H9 (cell line): ENCODE measurements at regions not wholly inside any gene's neighbourhood (a gene's known extent, or its start where the extent isn't known, plus 50 kb on each side); places are given as distances from the start of the nearest gene placed in this dataset.

Experiments used
- DNase-seq: peaks from one replicate; pipeline ENCODE4 v3.0.0-alpha.2; 2017
- H2AFZ ChIP-seq: one replicate; pipeline ENCODE4 v1.6.1; 2013; ENCODE audit warnings: mild to moderate bottlenecking, low read length, control low read depth, moderate library complexity
- H2AK5ac ChIP-seq: 2 replicates; pipeline ENCODE4 v1.6.1; 2013; ENCODE audit warnings: low read length, control low read depth, mixed read lengths; ENCODE audit not compliant: insufficient read length
- H2BK120ac ChIP-seq: one replicate; pipeline ENCODE4 v1.6.1; 2013; ENCODE audit warnings: low read depth, mild to moderate bottlenecking, low read length, control low read depth, inconsistent platforms; ENCODE audit not compliant: poor library complexity, severe bottlenecking
- H2BK12ac ChIP-seq: 2 replicates; pipeline ENCODE4 v1.6.1; 2013; ENCODE audit warnings: low read length, control low read depth, mixed read lengths, low read depth; ENCODE audit not compliant: insufficient read length
- H2BK15ac ChIP-seq: 2 replicates; pipeline ENCODE4 v1.6.1; 2013; ENCODE audit warnings: low read depth, low read length, control low read depth
- H2BK20ac ChIP-seq: one replicate; pipeline ENCODE4 v1.6.1; 2013; ENCODE audit warnings: low read depth, mild to moderate bottlenecking, low read length, control low read depth, inconsistent platforms; ENCODE audit not compliant: poor library complexity, severe bottlenecking
- H2BK5ac ChIP-seq: 2 replicates; pipeline ENCODE4 v1.6.1; 2013; ENCODE audit warnings: low read length, control low read depth, mixed read lengths; ENCODE audit not compliant: insufficient read length
- H3K14ac ChIP-seq: 2 replicates; pipeline ENCODE4 v1.6.1; 2013; ENCODE audit warnings: low read length, control low read depth; ENCODE audit not compliant: insufficient read depth
- H3K18ac ChIP-seq: 2 replicates; pipeline ENCODE4 v1.6.1; 2013; ENCODE audit warnings: low read depth, mild to moderate bottlenecking, mixed read lengths, low read length, control low read depth; ENCODE audit not compliant: insufficient read length
- H3K23ac ChIP-seq: 2 replicates; pipeline ENCODE4 v1.6.1; 2013; ENCODE audit warnings: low read length, control low read depth, mixed read lengths, low read depth; ENCODE audit not compliant: insufficient read length
- H3K23me2 ChIP-seq: 2 replicates; pipeline ENCODE4 v1.6.1; 2013; ENCODE audit warnings: low read depth, mild to moderate bottlenecking, mixed read lengths, low read length, control low read depth; ENCODE audit not compliant: insufficient read length, poor library complexity, severe bottlenecking
- H3K27ac ChIP-seq: 2 replicates; pipeline ENCODE4 v1.5.1; 2013; ENCODE audit warnings: low read length, control low read depth, mixed read lengths, low read depth; ENCODE audit not compliant: insufficient read length
- H3K27me3 ChIP-seq: 2 replicates; pipeline ENCODE4 v1.6.1; 2013; ENCODE audit warnings: low read length, control low read depth, inconsistent platforms; ENCODE audit not compliant: insufficient read depth
- H3K4ac ChIP-seq: 2 replicates; pipeline ENCODE4 v1.6.1; 2013; ENCODE audit warnings: low read depth, mild to moderate bottlenecking, control low read depth, inconsistent platforms, low read length, moderate library complexity
- H3K4me1 ChIP-seq: 2 replicates; pipeline ENCODE4 v1.6.1; 2013; ENCODE audit warnings: low read length, control low read depth, inconsistent platforms; ENCODE audit not compliant: insufficient read depth
- H3K4me2 ChIP-seq: 2 replicates; pipeline ENCODE4 v1.6.1; 2013; ENCODE audit warnings: low read length, control low read depth, mixed read lengths; ENCODE audit not compliant: insufficient read length, insufficient read depth
- H3K56ac ChIP-seq: 2 replicates; pipeline ENCODE4 v1.6.1; 2013; ENCODE audit warnings: low read depth, mild to moderate bottlenecking, mixed read lengths, low read length, control low read depth; ENCODE audit not compliant: insufficient read length
- H3K79me1 ChIP-seq: 2 replicates; pipeline ENCODE4 v1.6.1; 2013; ENCODE audit warnings: low read depth, mild to moderate bottlenecking, moderate library complexity, low read length, control low read depth, inconsistent platforms; ENCODE audit not compliant: insufficient read depth, poor library complexity, severe bottlenecking
- H3K79me2 ChIP-seq: 2 replicates; pipeline ENCODE4 v1.6.1; 2013; ENCODE audit warnings: low read length, control low read depth, inconsistent platforms; ENCODE audit not compliant: insufficient read depth
- H3K9ac ChIP-seq: 2 replicates; pipeline ENCODE4 v1.6.1; 2013; ENCODE audit warnings: low read length, control low read depth, mixed read lengths; ENCODE audit not compliant: insufficient read length; ENCODE audit errors: extremely low read depth
- H3K9me3 ChIP-seq: one replicate; pipeline ENCODE4 v1.6.1; 2013; ENCODE audit warnings: low read depth, low read length, inconsistent platforms; ENCODE audit not compliant: control insufficient read depth
- H3T11ph ChIP-seq: one replicate; pipeline ENCODE4 v1.6.1; 2013; ENCODE audit warnings: mild to moderate bottlenecking, low read length, control low read depth, inconsistent platforms
- H4K20me1 ChIP-seq: one replicate; pipeline ENCODE4 v1.6.1; 2013; ENCODE audit not compliant: control insufficient read depth, insufficient read length, insufficient read depth
- H4K5ac ChIP-seq: 2 replicates; pipeline ENCODE4 v1.6.1; 2013; ENCODE audit warnings: low read depth, mild to moderate bottlenecking, mixed read lengths, low read length, control low read depth; ENCODE audit not compliant: insufficient read length
- H4K8ac ChIP-seq: replicated peaks from 2 replicates; pipeline ENCODE4 v1.6.1; 2013; ENCODE audit warnings: low read length, control low read depth, mixed read lengths, low read depth; ENCODE audit not compliant: insufficient read length
- H4K91ac ChIP-seq: 2 replicates; pipeline ENCODE4 v1.6.1; 2013; ENCODE audit warnings: low read depth, mild to moderate bottlenecking, moderate library complexity, mixed read lengths, low read length, control low read depth; ENCODE audit not compliant: insufficient read length
- H3K27ac Mint-ChIP-seq, 3 experiments: 2 replicates in 2 of 3; 3 replicates in 1 of 3; pipeline ENCODE4 v1.8.0; 2020 to 2021; ENCODE audit warnings: mixed read lengths in 3 of 3, mild to moderate bottlenecking in 1 of 3, moderate library complexity in 1 of 3
- H3K27me3 Mint-ChIP-seq: 2 replicates; pipeline ENCODE4 v1.8.0; 2021; ENCODE audit warnings: low read depth, mild to moderate bottlenecking, moderate library complexity, mixed read lengths
- H3K36me3 Mint-ChIP-seq, 3 experiments: 2 replicates in 2 of 3; 3 replicates in 1 of 3; pipeline ENCODE4 v1.8.0; 2020 to 2021; ENCODE audit warnings: low read depth in 3 of 3, mixed read lengths in 3 of 3; ENCODE audit not compliant: insufficient read depth in 1 of 3
- H3K4me1 Mint-ChIP-seq, 2 experiments: 2 replicates each; pipeline ENCODE4 v1.8.0; 2020; ENCODE audit warnings: mixed read lengths in 2 of 2
- H3K4me3 Mint-ChIP-seq, 2 experiments: 2 replicates in 1 of 2; 3 replicates in 1 of 2; pipeline ENCODE4 v1.8.0; 2020 to 2021; ENCODE audit warnings: mild to moderate bottlenecking in 2 of 2, mixed read lengths in 2 of 2, moderate library complexity in 1 of 2
- H3K9me3 Mint-ChIP-seq, 2 experiments: 2 replicates in 1 of 2; 3 replicates in 1 of 2; pipeline ENCODE4 v1.8.0; 2020; ENCODE audit warnings: mild to moderate bottlenecking in 2 of 2, mixed read lengths in 2 of 2, moderate library complexity in 1 of 2
- CTCF ChIP-seq: fragments of 200-600 bp; sonication (generic); conservative IDR thresholded peaks from 3 replicates; pipeline ENCODE4 v1.8.0; 2021; ENCODE audit warnings: antibody characterized with exemption, mild to moderate bottlenecking
- WGBS: extraction: QIAGEN DNeasy Blood & Tissue Kit; methylation state at CpG from one replicate; pipeline ENCODE4 v1.1.7; 2013; ENCODE audit warnings: missing lambda C conversion rate, low lambda C conversion rate, mixed read lengths; ENCODE audit not compliant: insufficient read length; ENCODE audit errors: extremely low coverage; 5-methylcytosine and 5-hydroxymethylcytosine counted together

- H4K20me1 ChIP-seq = no peaks in the 10 kb centered on the region
- no peak for DNase-seq
- no peak overlapping the region for H3K23ac ChIP-seq
- H3K56ac ChIP-seq = no peak overlapping the region
- no peaks in the 10 kb centered on the region for H3K9me3 ChIP-seq
- Mint-ChIP-seq H3K4me3 (no peak overlapping the region), H3K9me3 (peaks cover 20 to 22% of the 10 kb centered on the region in 2 experiments), H3K36me3 (peaks cover 4 to 16% (median 8%) of the 10 kb centered on the region in 3 experiments; a peak in 6 of 7 replicates), H3K4me1 (0 out of 4 replicates have a peak, but pooled peaks cover 0 to under 1% of the 10 kb centered on the region in 2 experiments), H3K27ac (no peak overlapping the region), H3K27me3 (peaks cover 4% of the 10 kb centered on the region)
- H3T11ph ChIP-seq = no peak overlapping the region
- H4K8ac ChIP-seq = no peak overlapping the region
- no peak overlapping the region for H2BK120ac ChIP-seq
- H4K5ac ChIP-seq = no peak overlapping the region
- H3K4me1 ChIP-seq = no peaks in the 10 kb centered on the region
- H3K27me3 ChIP-seq = no peaks in the 10 kb centered on the region
- no CpG with 5 or more reads among the region's 12 CpGs for WGBS
- no peak overlapping the region for H3K18ac ChIP-seq
- H3K79me1 ChIP-seq = no peaks in the 10 kb centered on the region
- no peak overlapping the region for H3K27ac ChIP-seq
- H2AFZ ChIP-seq = no peak overlapping the region
- no peak overlapping the region for H2BK12ac ChIP-seq
- H3K9ac ChIP-seq = no peak overlapping the region
- H3K4ac ChIP-seq = no peak overlapping the region
- no peak overlapping the region for H2BK20ac ChIP-seq
- no peak overlapping the region for H2AK5ac ChIP-seq
- no peak overlapping the region for H4K91ac ChIP-seq
- no peaks in the 10 kb centered on the region for H3K79me2 ChIP-seq
- H3K14ac ChIP-seq = no peak overlapping the region
- H2BK5ac ChIP-seq = no peak overlapping the region
- TF ChIP-seq CTCF = no peak
- no peaks in the 10 kb centered on the region for H3K23me2 ChIP-seq
- H2BK15ac ChIP-seq = no peak overlapping the region
- H3K4me2 ChIP-seq = no peak overlapping the region
Observed at GRCh38 chr9:134534661-134535080, 106.9 kb upstream of the COL5A1 start.
